ENCODE measurements at regions not wholly inside any gene's neighbourhood (a gene's known extent, or its start where the extent isn't known, plus 50 kb on each side); places are given as distances from the start of the nearest gene placed in this dataset.

DNA sequence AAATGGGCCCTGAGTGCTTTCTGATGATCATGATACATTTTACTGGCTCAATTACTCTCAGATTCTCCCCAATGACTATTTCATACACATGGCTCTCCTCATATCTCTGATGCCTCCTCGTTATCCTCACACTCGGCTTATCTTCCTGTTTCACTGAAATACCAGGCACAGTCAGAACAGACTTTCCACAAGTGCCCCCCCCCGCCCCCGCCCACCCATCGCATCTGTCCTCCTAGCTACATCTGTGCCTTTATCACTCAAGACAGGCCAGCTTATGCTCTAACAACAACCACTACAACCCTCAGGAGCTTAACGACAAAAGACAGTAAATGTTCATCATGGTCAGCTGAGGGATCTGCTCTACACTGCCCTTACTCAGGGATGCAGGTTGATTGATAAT is 610.6 kb upstream of the DIPK2B start:
- Histone ChIP-seq H3K36me3 (ENCODE audit: control insufficient read depth, insufficient read depth, low read length) (no peaks in the 10 kb centered on the region), H3K27me3 (ENCODE audit: control insufficient read depth, insufficient read depth, low read length) (no peaks in the 10 kb centered on the region), H3K4me3 (ENCODE audit: low read depth, low read length) (no peak overlapping the region)
- TF ChIP-seq, protein P1, sequence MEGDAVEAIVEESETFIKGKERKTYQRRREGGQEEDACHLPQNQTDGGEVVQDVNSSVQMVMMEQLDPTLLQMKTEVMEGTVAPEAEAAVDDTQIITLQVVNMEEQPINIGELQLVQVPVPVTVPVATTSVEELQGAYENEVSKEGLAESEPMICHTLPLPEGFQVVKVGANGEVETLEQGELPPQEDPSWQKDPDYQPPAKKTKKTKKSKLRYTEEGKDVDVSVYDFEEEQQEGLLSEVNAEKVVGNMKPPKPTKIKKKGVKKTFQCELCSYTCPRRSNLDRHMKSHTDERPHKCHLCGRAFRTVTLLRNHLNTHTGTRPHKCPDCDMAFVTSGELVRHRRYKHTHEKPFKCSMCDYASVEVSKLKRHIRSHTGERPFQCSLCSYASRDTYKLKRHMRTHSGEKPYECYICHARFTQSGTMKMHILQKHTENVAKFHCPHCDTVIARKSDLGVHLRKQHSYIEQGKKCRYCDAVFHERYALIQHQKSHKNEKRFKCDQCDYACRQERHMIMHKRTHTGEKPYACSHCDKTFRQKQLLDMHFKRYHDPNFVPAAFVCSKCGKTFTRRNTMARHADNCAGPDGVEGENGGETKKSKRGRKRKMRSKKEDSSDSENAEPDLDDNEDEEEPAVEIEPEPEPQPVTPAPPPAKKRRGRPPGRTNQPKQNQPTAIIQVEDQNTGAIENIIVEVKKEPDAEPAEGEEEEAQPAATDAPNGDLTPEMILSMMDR (IDR thresholded peaks at IDR 0.05; ENCODE audit: insufficient read depth, low read depth, low read length), result no peak
- DNase-seq (ENCODE audit: low read depth), result no peak
- POLR2A ChIA-PET, result no interaction called here
- CTCF ChIA-PET, result no interaction called here

DNA sequence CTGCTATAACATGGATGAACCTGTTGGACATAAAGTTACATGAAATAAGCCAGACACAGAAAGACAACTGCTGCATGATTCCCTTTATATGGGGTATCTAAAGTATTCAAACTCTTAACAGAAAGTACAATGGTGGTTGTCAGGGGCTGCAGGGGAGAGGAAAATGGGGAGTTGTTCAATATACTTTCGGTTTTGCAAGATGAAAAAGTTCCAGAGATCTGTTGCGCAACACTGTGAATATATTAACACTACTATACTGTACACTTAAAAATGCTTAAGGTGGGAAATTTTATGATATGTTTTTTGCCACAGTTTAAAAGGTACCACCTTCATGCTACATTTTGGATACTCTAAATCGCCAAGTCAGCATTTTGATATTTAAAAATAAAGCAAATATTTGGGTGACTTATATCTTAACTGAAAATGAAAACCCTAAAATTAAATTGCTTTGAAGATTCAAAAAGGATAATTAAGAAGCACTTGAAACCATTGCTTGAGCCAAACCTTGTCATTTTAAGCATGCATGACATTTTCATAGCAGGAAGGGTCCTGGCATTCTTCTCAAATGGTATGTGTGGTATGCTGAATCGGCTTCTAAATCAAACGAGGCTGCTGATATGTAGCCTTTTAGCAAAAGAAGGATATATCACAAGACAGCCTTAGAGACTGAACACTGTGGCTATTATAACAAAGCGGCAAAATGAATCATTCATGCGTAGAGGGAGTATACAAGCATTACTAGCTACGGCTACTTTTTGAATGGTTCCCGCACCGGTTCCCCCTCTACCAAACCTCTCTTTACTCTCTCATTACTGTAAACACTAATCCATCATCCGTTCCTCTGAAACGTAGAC is 607.1 kb upstream of the DIPK2B start:
- Histone ChIP-seq H3K36me3 (ENCODE audit: control insufficient read depth, insufficient read depth, low read length) (no peaks in the 10 kb centered on the region), H3K4me3 (ENCODE audit: low read depth, low read length) (no peak overlapping the region), H3K27me3 (ENCODE audit: control insufficient read depth, insufficient read depth, low read length) (no peaks in the 10 kb centered on the region)
- ChIA-PET POLR2A (interaction anchor here (1.2 kb wide), 1 partner anchor 38 kb away, joined by 4 read pairs; no protein-coding TSS in a partner anchor), CTCF (no interaction called here)
- no peak for DNase-seq (ENCODE audit: low read depth)
- TF ChIP-seq, protein P1 (IDR thresholded peaks at IDR 0.05; ENCODE audit: insufficient read depth, low read depth, low read length), result no peak

DNA sequence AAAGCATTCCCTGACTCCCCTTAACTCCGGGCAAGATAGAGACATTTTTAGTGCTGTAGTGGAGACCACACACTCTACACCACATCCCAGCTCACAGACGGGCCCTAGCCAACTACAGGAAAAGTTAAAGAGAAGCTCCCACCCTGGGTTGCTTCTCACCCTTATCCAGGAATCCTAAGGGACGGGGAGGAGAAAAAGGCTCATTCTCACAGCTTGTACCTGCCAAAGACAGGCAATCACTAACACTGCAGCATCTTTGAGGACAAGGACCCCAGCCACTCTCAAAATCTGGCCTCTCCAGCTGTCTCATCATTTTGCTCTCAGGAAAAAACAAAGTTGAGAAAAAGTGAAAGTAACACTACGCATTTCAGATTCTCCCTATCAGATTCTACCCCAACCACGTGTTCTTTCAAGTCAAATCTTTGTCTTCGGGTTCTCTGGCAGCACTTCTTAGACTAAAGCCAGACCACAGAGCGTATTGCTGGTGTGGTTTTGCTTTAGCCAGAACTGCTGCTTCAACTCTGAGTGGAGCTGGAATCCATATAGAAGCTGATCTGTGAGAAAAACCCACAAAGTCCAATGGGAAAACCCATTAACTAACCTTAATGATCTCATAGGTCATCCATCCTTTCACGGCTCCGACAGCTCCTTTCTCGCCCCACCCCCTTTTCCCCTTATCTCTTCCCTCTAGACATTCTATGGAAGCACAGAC is 605.9 kb upstream of the DIPK2B start:
- POLR2A ChIA-PET, result interaction anchor here (0.5 kb wide), 1 partner anchor 625 kb away, joined by 3 read pairs; no protein-coding TSS in a partner anchor
- CTCF ChIA-PET, result interaction anchor here (0.7 kb wide), 1 partner anchor 1535 kb away, joined by 3 read pairs; no protein-coding TSS in a partner anchor

DNA sequence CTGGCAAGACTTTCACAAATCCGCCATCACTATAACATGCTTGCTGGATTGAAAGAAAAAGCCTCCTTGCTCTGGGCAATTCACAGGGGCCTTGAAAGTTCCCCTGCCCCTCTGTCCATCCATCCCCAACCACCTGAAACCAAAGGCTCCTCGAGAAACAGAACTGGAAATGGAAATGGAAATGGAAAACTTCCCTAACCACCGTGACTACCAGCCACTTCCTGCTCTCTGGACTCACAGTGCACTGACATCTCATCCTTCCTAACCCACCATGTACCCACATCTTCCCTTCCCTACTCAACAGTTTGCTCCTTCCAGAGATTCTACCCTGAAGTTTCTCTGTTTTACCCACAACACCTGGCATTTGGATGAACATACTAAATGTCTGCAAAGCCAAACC is 603.6 kb upstream of the DIPK2B start:
- Histone ChIP-seq H3K36me3 (ENCODE audit: control insufficient read depth, insufficient read depth, low read length) (no peaks in the 10 kb centered on the region), H3K4me3 (ENCODE audit: low read depth, low read length) (no peak overlapping the region), H3K27me3 (ENCODE audit: control insufficient read depth, insufficient read depth, low read length) (no peaks in the 10 kb centered on the region)
- no peak for DNase-seq (ENCODE audit: low read depth)
- ChIA-PET POLR2A (no interaction called here), CTCF (no interaction called here)
- TF ChIP-seq, protein P1 (IDR thresholded peaks at IDR 0.05; ENCODE audit: insufficient read depth, low read depth, low read length), result no peak

More for the DNA sequence above, 605.9 kb upstream of the DIPK2B start:
- Histone ChIP-seq H3K36me3 (ENCODE audit: control insufficient read depth, insufficient read depth, low read length) (no peaks in the 10 kb centered on the region), H3K27me3 (ENCODE audit: control insufficient read depth, insufficient read depth, low read length) (no peaks in the 10 kb centered on the region), H3K4me3 (ENCODE audit: low read depth, low read length) (peak overlapping the region; percentile 26)
- DNase-seq (ENCODE audit: low read depth), result peak; percentile 35
- TF ChIP-seq, protein P1 (IDR thresholded peaks at IDR 0.05; ENCODE audit: insufficient read depth, low read depth, low read length), result no peak

DNA sequence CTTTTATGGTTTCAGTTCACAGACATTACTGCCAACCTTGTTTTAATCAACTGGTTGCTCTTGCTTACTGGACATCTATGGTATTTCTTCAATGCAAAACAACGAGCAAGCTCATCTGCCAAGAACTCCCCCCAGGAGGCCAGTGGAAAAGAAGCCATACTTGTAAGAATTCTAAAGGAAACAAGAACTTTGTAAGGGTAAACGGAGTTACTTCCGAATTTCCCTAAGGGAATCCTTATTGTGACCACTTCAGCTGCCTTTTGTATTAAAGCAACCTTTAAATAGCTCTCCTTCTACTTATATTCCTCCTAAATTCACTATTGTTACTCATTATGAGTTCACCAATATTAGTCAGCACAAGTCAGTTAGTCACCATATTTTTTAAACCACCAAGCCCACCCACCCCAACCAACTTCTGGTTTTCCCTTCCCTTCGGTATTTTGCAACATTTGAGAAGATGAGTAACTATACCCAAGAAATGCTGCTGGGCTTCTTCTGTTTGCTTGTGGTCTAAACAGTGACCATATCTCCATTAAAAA is 602.8 kb upstream of the DIPK2B start:
- CTCF ChIA-PET, result no interaction called here
- POLR2A ChIA-PET, result no interaction called here
- TF ChIP-seq, protein P1 (IDR thresholded peaks at IDR 0.05; ENCODE audit: insufficient read depth, low read depth, low read length), result no peak
- peak overlapping the region; percentile 13; the same call in 1 of the 2 replicates for H3K4me3 ChIP-seq (ENCODE audit: low read depth, low read length)
- no peaks in the 10 kb centered on the region for H3K36me3 ChIP-seq (ENCODE audit: control insufficient read depth, insufficient read depth, low read length)
- no peaks in the 10 kb centered on the region for H3K27me3 ChIP-seq (ENCODE audit: control insufficient read depth, insufficient read depth, low read length)
- peak; percentile 75 for DNase-seq (ENCODE audit: low read depth)

All from BJ (cell line).